ENCODE measurements at regions not wholly inside any gene's neighbourhood (a gene's known extent, or its start where the extent isn't known, plus 50 kb on each side); places are given as distances from the start of the nearest gene placed in this dataset.

DNA sequence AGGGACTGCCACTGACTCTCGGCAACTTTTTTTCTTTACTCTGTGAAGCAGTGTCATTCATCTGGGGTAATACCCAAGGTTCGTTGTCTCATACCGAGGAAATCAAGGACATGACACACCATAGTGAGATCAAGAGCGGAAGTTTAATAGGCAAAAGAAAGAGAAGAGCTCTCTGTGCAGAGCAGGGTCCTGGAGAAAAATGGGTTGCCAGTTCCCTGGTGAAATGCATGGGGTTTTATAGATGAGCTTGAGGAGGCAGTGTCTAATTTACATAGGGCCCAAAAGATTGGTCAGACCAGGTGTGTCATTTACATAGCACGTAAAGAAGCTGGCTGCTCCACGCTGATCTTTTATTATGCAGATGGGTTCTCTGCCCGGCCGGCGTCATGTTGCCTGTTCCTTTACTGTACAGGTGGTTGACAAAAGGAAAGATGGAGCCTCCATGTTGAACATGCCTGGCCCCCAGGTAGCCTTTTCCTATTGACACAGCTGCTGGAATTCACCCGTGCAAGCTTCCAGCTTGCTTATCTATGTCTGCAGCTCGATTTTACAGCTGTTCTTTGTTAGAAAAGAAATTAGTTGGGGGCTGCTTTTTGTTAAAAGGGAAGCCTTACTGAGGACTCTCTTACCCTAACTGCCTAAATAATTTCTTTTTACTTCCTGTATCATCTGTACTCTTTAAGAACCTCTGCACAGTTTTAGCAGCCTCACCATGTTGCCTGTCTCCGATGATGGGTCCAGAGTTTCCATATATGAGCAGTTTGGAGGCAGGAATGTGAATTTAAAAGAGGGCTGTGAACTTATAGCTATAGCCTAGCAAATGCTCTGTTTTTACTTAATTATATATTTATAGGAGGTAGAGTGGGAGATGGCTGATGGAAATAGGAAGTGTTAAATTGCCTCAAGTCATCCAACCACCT is 98.0 kb upstream of the DIAPH3 start:
- TF ChIP-seq, protein P1, sequence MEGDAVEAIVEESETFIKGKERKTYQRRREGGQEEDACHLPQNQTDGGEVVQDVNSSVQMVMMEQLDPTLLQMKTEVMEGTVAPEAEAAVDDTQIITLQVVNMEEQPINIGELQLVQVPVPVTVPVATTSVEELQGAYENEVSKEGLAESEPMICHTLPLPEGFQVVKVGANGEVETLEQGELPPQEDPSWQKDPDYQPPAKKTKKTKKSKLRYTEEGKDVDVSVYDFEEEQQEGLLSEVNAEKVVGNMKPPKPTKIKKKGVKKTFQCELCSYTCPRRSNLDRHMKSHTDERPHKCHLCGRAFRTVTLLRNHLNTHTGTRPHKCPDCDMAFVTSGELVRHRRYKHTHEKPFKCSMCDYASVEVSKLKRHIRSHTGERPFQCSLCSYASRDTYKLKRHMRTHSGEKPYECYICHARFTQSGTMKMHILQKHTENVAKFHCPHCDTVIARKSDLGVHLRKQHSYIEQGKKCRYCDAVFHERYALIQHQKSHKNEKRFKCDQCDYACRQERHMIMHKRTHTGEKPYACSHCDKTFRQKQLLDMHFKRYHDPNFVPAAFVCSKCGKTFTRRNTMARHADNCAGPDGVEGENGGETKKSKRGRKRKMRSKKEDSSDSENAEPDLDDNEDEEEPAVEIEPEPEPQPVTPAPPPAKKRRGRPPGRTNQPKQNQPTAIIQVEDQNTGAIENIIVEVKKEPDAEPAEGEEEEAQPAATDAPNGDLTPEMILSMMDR (IDR thresholded peaks at IDR 0.05; ENCODE audit: low read length) = no peak
- TF ChIP-seq EZH2phosphoT487 (IDR thresholded peaks at IDR 0.05; ENCODE audit: low read length) (no peak), EZH2 (optimal IDR thresholded peaks at IDR 0.05; ENCODE audit: low read depth, low read length) (no peak)

Measured in MM.1S (cell line).